Motor neuron (in vitro differentiated cells): ENCODE measurements at regions not wholly inside any gene's neighbourhood (a gene's known extent, or its start where the extent isn't known, plus 50 kb on each side); places are given as distances from the start of the nearest gene placed in this dataset.

ENCODE experiments used
- ATAC-seq, 8 experiments: fragments of 200-7000 bp; cut with Tn5 transposase; replicated peaks in 6 of 8; 2 replicates each; pipeline ENCODE4 v1.8.0; 2021; ENCODE audit warnings: mild to moderate bottlenecking in 8 of 8, moderate library complexity in 8 of 8
- H3K27ac ChIP-seq, 2 donors: fragments of 250-450 bp; sonication (Bioruptor Pico); 2 replicates each; pipeline ENCODE4 v1.9.0; 2021; ENCODE audit warnings: antibody characterized with exemption in 2 of 2, mild to moderate bottlenecking in 2 of 2, moderate library complexity in 1 of 2
- H3K4me1 ChIP-seq, 2 donors: fragments of 250-450 bp; sonication (Bioruptor Pico); replicated peaks in 1 of 2; 2 replicates each; pipeline ENCODE4 v1.6.1; 2021; ENCODE audit warnings: antibody characterized with exemption in 2 of 2, mild to moderate bottlenecking in 2 of 2, moderate library complexity in 1 of 2
- H3K4me3 ChIP-seq, 5 donors: fragments of 250-450 bp; sonication (Bioruptor Pico); 2 replicates each; pipeline ENCODE4 v1.9.0; 2021; ENCODE audit warnings: antibody characterized with exemption in 5 of 5, mild to moderate bottlenecking in 5 of 5, moderate library complexity in 4 of 5
- WGBS, 10 experiments: fragments of 450-650 bp; shearing (Covaris generic); methylation state at CpG; one replicate each; pipeline ENCODE4 v1.0.0; 2022; 5-methylcytosine and 5-hydroxymethylcytosine counted together
- in situ Hi-C, 9 experiments: fragments of 400-800 bp; cut with MboI; loops; one replicate each; pipeline ENCODE4 v1.15.0; 2021; ENCODE audit warnings: low sequenced_read_pairs in 9 of 9, low pct_unique_long_range_greater_than_20kb in 2 of 9; ENCODE audit not compliant: unreplicated experiment in 9 of 9

- WGBS, 10 experiments = 0 to 95% (median 76%) methylated on average over 3 to 5 of the region's 5 CpGs
- ATAC-seq = no peak
- in situ Hi-C loops = no loop called here
Observed at GRCh38 chr2:51697095-51697494, 665.2 kb upstream of the NRXN1 start.

GRCh38 chr2:51695531-51695930 is 663.6 kb upstream of the NRXN1 start:
- WGBS, 10 experiments = 0 to 92% (median 82%) methylated on average over 1 of the region's 1 CpG; no CpG with 5 or more reads in 2 of the 10 experiments
- no peak for ATAC-seq
- no peaks in the 10 kb centered on the region for H3K4me1 ChIP-seq
- H3K4me3 ChIP-seq = no peak overlapping the region
- in situ Hi-C loops = no loop called here
- H3K27ac ChIP-seq = no peak overlapping the region

More at GRCh38 chr2:51697095-51697494, 665.2 kb upstream of the NRXN1 start:
- Histone ChIP-seq H3K4me3 (no peak overlapping the region), H3K27ac (no peak overlapping the region), H3K4me1 (no peaks in the 10 kb centered on the region)

GRCh38 chr2:51693640-51694039 is 661.7 kb upstream of the NRXN1 start:
- H3K4me3 ChIP-seq = no peak overlapping the region
- WGBS, 10 experiments = 0 to 100% (median 46%) methylated on average over 1 of the region's 1 CpG; no CpG with 5 or more reads in 2 of the 10 experiments
- no peak for ATAC-seq
- H3K4me1 ChIP-seq = no peaks in the 10 kb centered on the region
- in situ Hi-C loops = no loop called here
- H3K27ac ChIP-seq = no peak overlapping the region

GRCh38 chr2:51681854-51682253 is 649.9 kb upstream of the NRXN1 start:
- Histone ChIP-seq H3K4me1 (no peaks in the 10 kb centered on the region), H3K27ac (no peak overlapping the region), H3K4me3 (no peak overlapping the region)
- in situ Hi-C loops = no loop called here
- WGBS, 10 experiments = 0 to 100% (median 90%) methylated on average over 1 to 2 of the region's 2 CpGs
- ATAC-seq = no peak

GRCh38 chr2:51673628-51674027 is 641.7 kb upstream of the NRXN1 start:
- in situ Hi-C loops = no loop called here
- no peak overlapping the region for H3K27ac ChIP-seq
- 7 to 80% (median 25%) methylated on average over 1 to 2 of the region's 2 CpGs; no CpG with 5 or more reads in 1 of the 10 experiments for WGBS, 10 experiments
- H3K4me1 ChIP-seq = peaks cover 0 to 10% of the 10 kb centered on the region in 2 donors
- peak in 1 of 8 experiments; percentile 12 for ATAC-seq
- H3K4me3 ChIP-seq = no peak overlapping the region

- ATAC-seq = no peak
- in situ Hi-C loops = no loop called here
- H3K4me1 ChIP-seq = no peaks in the 10 kb centered on the region
- no peak overlapping the region for H3K4me3 ChIP-seq
- no peak overlapping the region for H3K27ac ChIP-seq
- WGBS, 10 experiments = 0 to 100% (median 75%) methylated on average over 1 of the region's 1 CpG; no CpG with 5 or more reads in 1 of the 10 experiments
Observed at GRCh38 chr2:51667679-51668078, 635.7 kb upstream of the NRXN1 start.

GRCh38 chr2:51662187-51662586 is 630.3 kb upstream of the NRXN1 start:
- H3K4me3 ChIP-seq = no peak overlapping the region
- in situ Hi-C loops = no loop called here
- H3K4me1 ChIP-seq = no peaks in the 10 kb centered on the region
- no peak for ATAC-seq
- WGBS, 10 experiments = 0 to 80% (median 47%) methylated on average over 1 to 5 of the region's 5 CpGs
- H3K27ac ChIP-seq = no peak overlapping the region

GRCh38 chr2:51657849-51658248 is 625.9 kb upstream of the NRXN1 start:
- WGBS, 10 experiments = 0 to 100% (median 88%) methylated on average over 1 to 4 of the region's 4 CpGs; no CpG with 5 or more reads in 1 of the 10 experiments
- in situ Hi-C loops = no loop called here
- H3K27ac ChIP-seq = no peak overlapping the region
- H3K4me1 ChIP-seq = no peaks in the 10 kb centered on the region
- H3K4me3 ChIP-seq = no peak overlapping the region
- ATAC-seq = no peak

GRCh38 chr2:51650769-51651168 is 618.8 kb upstream of the NRXN1 start:
- H3K27ac ChIP-seq = no peak overlapping the region
- H3K4me1 ChIP-seq = no peaks in the 10 kb centered on the region
- no peak overlapping the region for H3K4me3 ChIP-seq
- in situ Hi-C loops = no loop called here
- no peak for ATAC-seq

- 19 to 92% (median 83%) methylated on average over 1 of the region's 1 CpG; no CpG with 5 or more reads in 3 of the 10 experiments for WGBS, 10 experiments
- no peaks in the 10 kb centered on the region for H3K4me1 ChIP-seq
- in situ Hi-C loops = no loop called here
- H3K4me3 ChIP-seq = no peak overlapping the region
- ATAC-seq = no peak
- no peak overlapping the region for H3K27ac ChIP-seq
Observed at GRCh38 chr2:51649366-51649765, 617.4 kb upstream of the NRXN1 start.

- H3K4me3 ChIP-seq = no peak overlapping the region
- no peaks in the 10 kb centered on the region for H3K4me1 ChIP-seq
- in situ Hi-C loops = no loop called here
- H3K27ac ChIP-seq = no peak overlapping the region
- no peak for ATAC-seq
- 4 to 89% (median 70%) methylated on average over 1 to 4 of the region's 4 CpGs; no CpG with 5 or more reads in 1 of the 10 experiments for WGBS, 10 experiments
Observed at GRCh38 chr2:51638811-51639210, 606.9 kb upstream of the NRXN1 start.

GRCh38 chr2:51633073-51633472 is 601.1 kb upstream of the NRXN1 start:
- H3K4me1 ChIP-seq = no peaks in the 10 kb centered on the region
- H3K4me3 ChIP-seq = no peak overlapping the region
- no peak overlapping the region for H3K27ac ChIP-seq
- in situ Hi-C loops = no loop called here
- no peak for ATAC-seq

- in situ Hi-C loops = no loop called here
- no peak for ATAC-seq
- Histone ChIP-seq H3K27ac (no peak overlapping the region), H3K4me1 (no peaks in the 10 kb centered on the region), H3K4me3 (no peak overlapping the region)
- 0 to 100% (median 81%) methylated on average over 1 to 3 of the region's 3 CpGs; no CpG with 5 or more reads in 1 of the 10 experiments for WGBS, 10 experiments
Observed at GRCh38 chr2:51629406-51629805, 597.5 kb upstream of the NRXN1 start.

- in situ Hi-C loops = no loop called here
- no peak for ATAC-seq
- no peak overlapping the region for H3K27ac ChIP-seq
- no peak overlapping the region for H3K4me3 ChIP-seq
- 3 to 86% (median 69%) methylated on average over 1 to 3 of the region's 3 CpGs for WGBS, 10 experiments
- H3K4me1 ChIP-seq = no peaks in the 10 kb centered on the region
Observed at GRCh38 chr2:51628917-51629316, 597.0 kb upstream of the NRXN1 start.
